PC-3 (cell line): ENCODE measurements at regions not wholly inside any gene's neighbourhood (a gene's known extent, or its start where the extent isn't known, plus 50 kb on each side); places are given as distances from the start of the nearest gene placed in this dataset.

Source experiments
- ATAC-seq: fragments of 200-7000 bp; cut with Tn5 transposase; 2 replicates; pipeline ENCODE4 v1.9.1; 2020; ENCODE audit warnings: mild to moderate bottlenecking, moderate library complexity
- BruUV-seq: library from RNA; stranded (reverse); fragments of 400-500 nt; replicated peaks from 2 replicates; lab custom pipeline; 2021; lab: Mats Ljungman, UMichigan
- CTCF ChIA-PET: fragments of 300-600 bp; sonication (Branson Sonifier 250); formaldehyde crosslinking; loops from one replicate; lab custom pipeline; 2022; ENCODE audit warnings: antibody characterized with exemption; lab: Charles Lee
- POLR2A ChIA-PET: fragments of 300-600 bp; sonication (Branson Sonifier 250); formaldehyde crosslinking; loops from one replicate; lab custom pipeline; 2022; ENCODE audit warnings: antibody characterized with exemption; ENCODE audit not compliant: unreplicated experiment; lab: Charles Lee
- DNase-seq: peaks from one replicate; pipeline ENCODE4 v3.0.0-alpha.2; 2015
- H2AFZ ChIP-seq: fragments of 300-600 bp; sonication (generic); 2 replicates; pipeline ENCODE4 v1.6.0; 2016; ENCODE audit warnings: antibody characterized with exemption, low read length
- H3F3A ChIP-seq: fragments of 300-600 bp; sonication (generic); one replicate; pipeline ENCODE4 v1.6.0; 2017; ENCODE audit warnings: antibody characterized with exemption, low read length, control low read depth, mild to moderate bottlenecking; ENCODE audit not compliant: unreplicated experiment
- H3K27ac ChIP-seq: fragments of 300-600 bp; sonication (generic); 2 replicates; pipeline ENCODE4 v1.5.1; 2016; ENCODE audit warnings: mild to moderate bottlenecking, low read length
- H3K27me3 ChIP-seq: fragments of 300-600 bp; sonication (generic); 2 replicates; pipeline ENCODE4 v1.6.1; 2016; ENCODE audit warnings: low read length, mixed read lengths
- H3K36me3 ChIP-seq: fragments of 300-600 bp; sonication (generic); 2 replicates; pipeline ENCODE4 v1.6.1; 2016; ENCODE audit warnings: low read depth, mixed run types, low read length, mixed read lengths
- H3K4me1 ChIP-seq: fragments of 300-600 bp; sonication (generic); 2 replicates; pipeline ENCODE4 v1.5.1; 2016; ENCODE audit warnings: low read length; ENCODE audit not compliant: insufficient read depth
- H3K4me2 ChIP-seq: fragments of 300-600 bp; sonication (generic); 2 replicates; pipeline ENCODE4 v1.6.0; 2016; ENCODE audit warnings: low read length
- H3K4me3 ChIP-seq: fragments of 300-600 bp; sonication (generic); 2 replicates; pipeline ENCODE4 v1.5.1; 2016; ENCODE audit warnings: mild to moderate bottlenecking, low read length, mixed read lengths
- H3K79me2 ChIP-seq: fragments of 300-600 bp; sonication (generic); 2 replicates; pipeline ENCODE4 v1.6.1; 2017; ENCODE audit warnings: low read length, mixed read lengths
- H3K9ac ChIP-seq: fragments of 300-600 bp; sonication (generic); 2 replicates; pipeline ENCODE4 v1.6.0; 2016; ENCODE audit warnings: mild to moderate bottlenecking, low read length
- H3K9me2 ChIP-seq: fragments of 300-600 bp; sonication (generic); replicated peaks from 2 replicates; pipeline ENCODE4 v1.6.1; 2016; ENCODE audit warnings: mixed run types, low read length, mixed read lengths
- H3K9me3 ChIP-seq: fragments of 300-600 bp; sonication (generic); 2 replicates; pipeline ENCODE4 v1.6.1; 2016; ENCODE audit warnings: low read length, mixed read lengths
- H4K20me1 ChIP-seq: fragments of 300-600 bp; sonication (generic); 2 replicates; pipeline ENCODE4 v1.6.1; 2016; ENCODE audit warnings: low read length, mixed read lengths
- CTCF ChIP-seq: fragments of 300-600 bp; sonication (generic); conservative IDR thresholded peaks from 2 replicates; pipeline ENCODE4 v1.5.1; 2017; ENCODE audit warnings: antibody characterized with exemption, low read depth, mild to moderate bottlenecking, low read length
- EZH2 ChIP-seq: fragments of 300-600 bp; sonication (generic); IDR thresholded peaks from one replicate; pipeline ENCODE4 v1.6.1; 2017; ENCODE audit warnings: antibody characterized with exemption, mild to moderate bottlenecking, low read length; ENCODE audit not compliant: unreplicated experiment
- EZH2phosphoT487 ChIP-seq: fragments of 300-600 bp; sonication (generic); IDR thresholded peaks from 2 replicates; pipeline ENCODE4 v1.6.1; 2018; ENCODE audit warnings: mild to moderate bottlenecking, antibody characterized with exemption, low read length, borderline replicate concordance
- intact Hi-C: fragments of 100-400 bp; cut with micrococcal nuclease; formaldehyde crosslinking; loops from 2 replicates; pipeline ENCODE4 v1.9.0; 2023

- Histone ChIP-seq H3K9ac (no peak overlapping the region), H3K36me3 (no peaks in the 10 kb centered on the region), H3K4me3 (no peak overlapping the region), H3K27me3 (peaks cover 96% of the 10 kb centered on the region), H3K79me2 (no peaks in the 10 kb centered on the region), H3K4me1 (no peaks in the 10 kb centered on the region), H3K9me2 (no peaks in the 10 kb centered on the region), H3F3A (no peaks in the 10 kb centered on the region), H3K4me2 (no peak overlapping the region), H3K27ac (no peak overlapping the region), H4K20me1 (no peaks in the 10 kb centered on the region), H3K9me3 (no peaks in the 10 kb centered on the region), H2AFZ (no peak overlapping the region)
- intact Hi-C loops = no loop called here
- no TSS peak for BruUV-seq
- POLR2A ChIA-PET = no interaction called here
- ATAC-seq = no peak
- DNase-seq = no peak
- TF ChIP-seq CTCF = no peak
- no peak for TF ChIP-seq EZH2
- no peak for TF ChIP-seq EZH2phosphoT487
- CTCF ChIA-PET = no interaction called here
Measured at GRCh38 chr2:204228169-204228886, 291.8 kb downstream of the ICOS start.

GRCh38 chr2:204234248-204234647 is 297.7 kb downstream of the ICOS start:
- CTCF ChIA-PET = no interaction called here
- no peak for TF ChIP-seq CTCF
- no peak for TF ChIP-seq EZH2phosphoT487
- TF ChIP-seq EZH2 = no peak
- peaks cover 81% of the 10 kb centered on the region for H3K27me3 ChIP-seq
- no peaks in the 10 kb centered on the region for H3F3A ChIP-seq
- no peaks in the 10 kb centered on the region for H3K4me1 ChIP-seq
- no peak for DNase-seq
- H4K20me1 ChIP-seq = no peaks in the 10 kb centered on the region
- POLR2A ChIA-PET = no interaction called here
- intact Hi-C loops = no loop called here
- H3K79me2 ChIP-seq = no peaks in the 10 kb centered on the region
- H3K9ac ChIP-seq = no peak overlapping the region
- BruUV-seq = no TSS peak
- no peak overlapping the region for H3K4me3 ChIP-seq
- no peaks in the 10 kb centered on the region for H3K9me3 ChIP-seq
- H3K9me2 ChIP-seq = no peaks in the 10 kb centered on the region
- no peaks in the 10 kb centered on the region for H3K36me3 ChIP-seq
- ATAC-seq = no peak
- H3K4me2 ChIP-seq = no peak overlapping the region
- H3K27ac ChIP-seq = no peak overlapping the region
- no peak overlapping the region for H2AFZ ChIP-seq

- no peaks in the 10 kb centered on the region for H3K79me2 ChIP-seq
- ATAC-seq = no peak
- no peak overlapping the region for H3K4me3 ChIP-seq
- H3K27me3 ChIP-seq = peaks cover 77% of the 10 kb centered on the region
- no peaks in the 10 kb centered on the region for H3K9me3 ChIP-seq
- no peaks in the 10 kb centered on the region for H3K36me3 ChIP-seq
- H3K9ac ChIP-seq = no peak overlapping the region
- H3K9me2 ChIP-seq = no peaks in the 10 kb centered on the region
- H2AFZ ChIP-seq = no peak overlapping the region
- no peak for DNase-seq
- ChIA-PET CTCF (no interaction called here), POLR2A (no interaction called here)
- no peak overlapping the region for H3K4me2 ChIP-seq
- intact Hi-C loops = no loop called here
- no peak for TF ChIP-seq CTCF
- TF ChIP-seq EZH2phosphoT487 = no peak
- no peak for TF ChIP-seq EZH2
- H4K20me1 ChIP-seq = no peaks in the 10 kb centered on the region
- H3K27ac ChIP-seq = no peak overlapping the region
- H3K4me1 ChIP-seq = no peaks in the 10 kb centered on the region
- no TSS peak for BruUV-seq
- H3F3A ChIP-seq = no peaks in the 10 kb centered on the region
Measured at GRCh38 chr2:204234879-204235278, 298.3 kb downstream of the ICOS start.
